GM21515 (cell line): ENCODE measurements at regions not wholly inside any gene's neighbourhood (a gene's known extent, or its start where the extent isn't known, plus 50 kb on each side); places are given as distances from the start of the nearest gene placed in this dataset.
"Not testable (repeated sequence)": the region's sequence is repeated elsewhere in the genome, so short reads cannot be mapped to it uniquely, and the experiment has no call there.

Source experiments
- ATAC-seq: cut with Tn5 transposase; IDR thresholded peaks from one replicate; pipeline ENCODE4 v1.9.1; 2021; ENCODE audit not compliant: unreplicated experiment

DNA sequence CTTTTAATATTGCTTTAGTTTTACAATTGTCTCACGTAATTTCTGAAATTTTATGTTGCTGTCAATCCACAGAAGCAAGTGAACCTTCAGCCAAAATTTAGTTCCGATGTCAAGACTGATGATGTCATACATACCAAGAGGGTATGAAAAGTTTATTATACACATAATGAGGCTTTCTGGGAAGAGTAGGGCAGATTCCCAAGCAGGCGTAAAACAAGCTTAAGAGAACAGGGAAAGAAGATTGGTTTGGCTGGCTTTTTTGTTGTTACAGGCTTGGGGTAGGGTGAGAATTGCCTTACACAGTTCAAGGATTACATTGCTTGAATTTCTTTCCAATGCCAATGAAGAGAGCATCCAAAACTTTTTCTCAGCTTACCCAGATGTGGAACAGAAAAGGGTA, 1962.9 kb upstream of the CDH6 start:
- ATAC-seq = no peak

DNA sequence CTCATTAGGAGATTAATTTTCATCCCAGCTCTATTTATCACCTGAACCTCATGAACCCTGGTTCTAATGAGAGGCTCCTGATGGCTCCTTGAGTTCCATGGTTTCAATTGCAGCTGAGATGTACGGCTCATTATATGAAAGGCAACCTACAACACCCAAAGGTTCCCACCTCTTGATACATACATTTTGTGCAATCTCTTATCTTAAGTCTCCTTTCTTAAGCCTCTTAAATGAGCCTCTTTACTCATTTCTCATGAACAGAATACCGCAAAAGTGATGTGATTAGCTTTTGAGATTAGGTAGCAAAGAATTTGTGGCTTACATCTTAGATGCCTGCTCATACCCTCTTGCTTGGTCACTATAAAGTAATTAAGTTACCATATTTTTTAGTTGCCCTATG, 1964.0 kb upstream of the CDH6 start:
- no peak for ATAC-seq

DNA sequence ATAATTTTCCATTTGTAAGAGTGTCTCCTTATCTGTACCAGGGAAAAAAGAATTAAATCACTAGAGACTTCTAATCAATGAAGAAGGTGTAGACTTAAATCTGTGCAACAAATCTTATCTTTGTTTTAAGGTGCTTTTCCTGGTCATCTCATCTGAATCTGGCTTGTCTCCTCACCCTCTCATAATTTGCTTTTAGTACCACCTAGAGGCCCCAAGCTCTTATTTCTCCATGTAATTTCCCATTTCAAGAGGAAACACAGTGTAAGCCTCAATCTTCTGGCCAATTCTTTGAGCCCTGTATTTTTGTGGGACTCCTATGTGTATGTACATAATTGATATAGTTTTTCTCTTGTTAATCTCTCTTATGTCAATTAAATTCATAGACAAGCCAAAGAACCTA, 1975.3 kb upstream of the CDH6 start:
- ATAC-seq = no peak

DNA sequence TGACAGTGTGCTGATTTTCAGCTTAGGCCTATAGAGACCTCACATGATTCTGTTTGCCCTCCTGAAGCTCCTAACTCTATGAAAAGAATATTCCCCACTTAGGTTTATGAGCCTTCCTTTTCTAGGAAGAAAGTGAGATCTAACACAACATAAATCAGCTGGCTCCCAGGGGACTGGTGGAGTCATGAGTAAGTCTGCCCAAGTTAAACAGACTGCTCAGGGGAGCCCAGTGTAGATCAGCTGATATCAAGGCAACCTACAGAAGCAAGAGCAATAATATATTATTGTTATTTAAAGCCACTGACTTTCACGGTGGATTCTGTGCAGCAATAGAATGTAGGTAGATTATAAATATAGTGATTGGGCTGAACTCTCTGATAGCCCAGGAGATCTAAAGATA, 1978.6 kb upstream of the CDH6 start:
- ATAC-seq = no peak

DNA sequence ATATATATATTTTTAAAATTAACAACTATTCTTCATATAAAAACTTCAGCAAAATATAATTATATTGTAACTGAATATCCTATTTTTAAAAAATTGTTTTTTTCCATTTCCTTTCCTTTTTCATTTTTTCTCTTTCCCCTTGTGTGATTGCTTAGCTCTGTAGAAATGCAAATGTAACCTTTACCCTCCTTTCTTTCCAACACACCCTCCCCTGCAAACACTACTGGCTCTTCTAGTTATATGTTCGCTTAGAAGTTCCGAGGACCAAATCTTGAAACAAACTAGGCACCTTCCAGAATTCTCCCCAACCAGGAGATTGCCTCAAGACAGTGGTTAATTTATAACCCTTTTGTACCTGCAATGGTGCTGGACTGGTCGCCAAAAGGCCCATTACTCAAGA, 1980.0 kb upstream of the CDH6 start:
- no peak for ATAC-seq

DNA sequence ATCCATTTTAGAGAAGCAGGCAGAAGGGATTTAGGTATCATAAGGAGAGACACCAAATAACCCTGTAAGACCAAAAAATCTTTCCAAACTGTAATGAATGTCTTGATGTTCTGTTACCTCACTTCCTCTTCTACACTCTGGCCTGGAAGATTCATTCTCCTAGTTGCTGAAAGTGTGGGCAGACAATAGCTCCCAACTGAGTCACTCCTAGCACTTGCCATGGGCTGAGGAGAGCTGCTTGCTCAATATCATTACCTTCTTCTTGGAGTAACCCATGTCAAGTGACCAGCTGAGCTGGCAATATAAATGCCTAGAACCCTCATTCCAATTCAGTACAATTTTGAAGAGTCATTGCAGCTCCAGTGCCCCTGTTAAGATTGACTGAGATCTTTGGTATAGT, 1985.5 kb upstream of the CDH6 start:
- no peak for ATAC-seq

DNA sequence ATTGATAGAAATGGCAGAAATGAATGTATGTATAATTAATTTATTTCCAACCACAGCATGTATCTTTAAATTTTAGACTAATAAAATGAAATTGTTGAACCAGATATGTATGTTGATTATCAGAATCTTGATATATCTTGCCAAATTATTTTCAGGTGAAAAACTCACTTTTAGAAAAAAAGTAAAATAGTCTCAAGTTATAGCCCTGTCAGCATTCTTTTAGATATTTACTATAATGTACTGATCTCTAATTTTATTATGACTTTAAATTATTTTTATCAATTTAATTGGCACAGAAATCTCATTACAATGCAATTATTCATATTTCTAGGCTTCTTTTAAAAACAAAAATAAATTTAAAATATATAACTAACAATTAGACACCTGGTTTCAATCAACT, 1990.4 kb upstream of the CDH6 start:
- ATAC-seq = no peak

DNA sequence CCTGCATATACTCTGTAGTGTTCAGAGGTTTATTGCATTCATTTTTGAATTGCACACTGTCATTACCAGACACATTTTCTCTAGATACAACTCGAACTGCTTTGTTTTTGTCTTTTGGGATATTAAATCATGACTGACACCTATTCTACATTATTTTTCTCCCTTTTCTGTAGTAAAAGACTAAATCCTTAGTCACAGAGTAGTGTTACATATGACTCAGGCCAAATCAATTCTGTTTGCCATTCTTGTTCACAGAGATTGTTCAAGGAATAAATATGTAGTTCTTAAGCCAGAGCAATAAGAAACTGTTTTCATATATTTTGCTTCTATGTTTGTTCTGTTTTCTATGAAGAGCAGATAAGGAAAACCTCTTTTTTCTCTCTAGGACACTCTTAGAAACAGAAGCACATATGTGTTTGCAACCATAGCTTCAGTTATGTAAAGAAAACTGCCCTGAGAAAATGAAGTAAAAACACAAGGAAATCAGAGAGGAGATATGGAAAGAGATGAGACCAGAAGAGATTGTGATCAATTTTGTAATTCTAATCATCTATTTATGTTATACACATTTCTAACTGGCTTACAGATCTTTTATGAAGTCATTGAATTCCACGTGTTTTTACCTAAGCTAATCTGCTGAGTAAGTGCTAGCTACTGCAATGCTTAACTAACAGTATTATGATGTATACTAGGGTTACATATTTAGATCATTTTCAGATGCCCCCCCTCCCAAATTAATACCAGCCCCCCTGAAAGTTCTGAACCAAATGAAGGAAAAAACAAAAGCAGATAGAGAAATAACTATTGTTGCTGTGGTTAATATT, 1995.6 kb upstream of the CDH6 start:
- no peak for ATAC-seq

DNA sequence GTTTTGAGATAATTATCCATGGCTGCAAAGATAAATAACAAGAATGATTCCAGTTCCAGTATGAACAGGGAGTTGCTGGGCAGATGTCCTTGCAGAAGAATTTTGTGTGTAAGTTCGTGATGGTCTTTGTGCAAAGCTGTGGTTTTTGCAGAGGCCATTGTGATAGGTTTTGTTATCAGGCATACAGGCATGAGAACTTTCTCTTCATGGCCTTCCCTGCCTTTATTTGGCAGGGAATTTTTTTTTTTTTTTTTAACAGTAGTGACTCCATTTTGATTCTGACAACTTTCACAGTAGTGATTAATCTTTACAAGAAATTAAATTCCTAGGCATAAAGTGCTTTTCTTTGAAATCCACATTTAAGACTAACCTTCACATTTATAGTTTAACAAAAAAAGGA, 1999.5 kb upstream of the CDH6 start:
- ATAC-seq = no peak

DNA sequence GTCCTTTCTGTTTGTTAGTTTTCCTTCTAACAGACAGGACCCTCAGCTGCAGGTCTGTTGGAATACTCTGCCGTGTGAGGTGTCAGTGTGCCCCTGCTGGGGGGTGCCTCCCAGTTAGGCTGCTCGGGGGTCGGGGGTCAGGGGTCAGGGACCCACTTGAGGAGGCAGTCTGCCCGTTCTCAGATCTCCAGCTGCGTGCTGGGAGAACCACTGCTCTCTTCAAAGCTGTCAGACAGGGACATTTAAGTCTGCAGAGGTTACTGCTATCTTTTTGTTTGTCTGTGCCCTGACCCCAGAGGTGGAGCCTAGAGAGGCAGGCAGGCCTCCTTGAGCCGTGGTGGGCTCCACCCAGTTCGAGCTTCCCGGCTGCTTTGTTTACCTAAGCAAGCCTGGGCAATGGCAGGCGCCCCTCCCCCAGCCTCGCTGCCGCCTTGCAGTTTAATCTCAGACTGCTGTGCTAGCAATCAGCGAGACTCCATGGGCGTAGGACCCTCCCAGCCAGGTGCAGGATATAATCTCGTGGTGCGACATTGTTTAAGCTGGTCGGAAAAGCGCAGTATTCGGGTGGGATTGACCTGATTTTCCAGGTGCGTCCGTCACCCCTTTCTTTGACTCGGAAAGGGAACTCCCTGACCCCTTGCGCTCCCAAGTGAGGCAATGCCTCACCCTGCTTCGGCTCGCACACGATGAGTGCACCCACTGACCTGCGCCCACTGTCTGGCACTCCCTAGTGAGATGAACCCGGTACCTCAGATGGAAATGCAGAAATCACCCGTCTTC, 2002.0 kb upstream of the CDH6 start:
- not testable (repeated sequence) for ATAC-seq

DNA sequence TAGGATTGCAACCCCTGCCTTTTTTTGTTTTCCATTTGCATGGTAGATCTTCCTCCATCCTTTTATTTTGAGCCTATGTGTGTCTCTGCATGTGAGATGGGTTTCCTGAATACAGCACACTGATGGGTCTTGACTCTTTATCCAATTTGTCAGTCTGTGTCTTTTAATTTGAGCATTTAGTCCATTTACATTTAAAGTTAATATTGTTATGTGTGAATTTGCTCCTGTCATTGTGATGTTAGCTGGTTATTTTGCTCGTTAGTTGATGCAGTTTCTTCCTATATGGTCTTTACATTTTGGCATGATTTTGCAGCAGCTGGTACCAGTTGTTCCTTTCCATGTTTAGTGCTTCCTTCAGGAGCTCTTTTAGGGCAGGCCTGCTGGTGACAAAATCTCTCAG, 2003.1 kb upstream of the CDH6 start:
- ATAC-seq = not testable (repeated sequence)

DNA sequence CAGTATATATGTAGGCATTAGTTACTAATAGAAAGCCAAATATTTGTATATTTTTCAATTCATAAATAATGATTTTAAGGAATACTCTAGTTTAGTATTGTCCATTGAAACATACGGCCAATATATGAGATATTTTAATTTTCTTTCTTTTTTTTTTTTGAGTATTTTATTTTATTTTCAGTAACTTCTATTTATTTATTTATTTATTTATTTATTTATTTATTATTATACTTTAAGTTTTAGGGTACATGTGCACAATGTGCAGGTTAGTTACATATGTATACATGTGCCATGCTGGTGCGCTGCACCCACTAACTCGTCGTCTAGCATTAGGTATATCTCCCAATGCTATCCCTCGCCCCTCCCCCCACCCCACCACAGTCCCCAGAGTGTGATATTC, 2007.1 kb upstream of the CDH6 start:
- ATAC-seq = not testable (repeated sequence)

DNA sequence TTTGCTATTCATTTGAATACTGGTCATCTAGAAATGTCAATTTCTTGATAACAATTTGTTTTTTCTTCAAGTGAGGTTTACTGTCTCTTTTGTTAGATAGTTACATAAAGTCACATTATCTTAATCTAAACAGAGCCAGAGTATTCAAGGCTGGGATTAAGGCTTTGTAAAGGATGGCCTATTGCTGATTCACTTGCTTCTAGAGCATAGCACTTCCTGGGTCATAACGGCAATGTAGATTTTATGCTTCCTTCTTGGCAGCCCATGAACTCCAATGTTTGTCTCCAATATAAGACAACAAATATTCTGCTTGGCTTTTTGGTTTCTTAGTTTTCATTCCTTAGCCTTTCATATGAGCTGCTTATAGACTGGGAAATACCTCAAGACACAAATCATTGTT, 2007.9 kb upstream of the CDH6 start:
- ATAC-seq = no peak

DNA sequence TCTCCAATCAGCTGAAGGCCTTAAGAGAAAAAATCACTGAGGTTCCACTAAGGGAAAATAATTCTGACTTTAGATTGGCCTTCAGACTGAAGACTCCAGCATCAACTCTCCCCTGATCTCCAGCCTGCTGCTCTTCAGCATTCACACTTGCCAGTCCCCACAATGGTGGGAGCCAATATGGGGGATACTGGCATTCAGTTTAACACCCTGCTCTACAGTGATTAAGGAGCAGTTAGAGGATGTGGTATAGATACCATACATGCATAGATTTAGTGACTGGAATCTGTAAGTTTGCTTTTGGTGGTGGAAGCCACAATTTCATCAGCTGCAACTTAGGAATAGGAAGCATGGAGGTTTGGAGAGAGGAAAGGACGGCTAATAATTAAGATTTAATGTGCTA, 2017.7 kb upstream of the CDH6 start:
- ATAC-seq = no peak

DNA sequence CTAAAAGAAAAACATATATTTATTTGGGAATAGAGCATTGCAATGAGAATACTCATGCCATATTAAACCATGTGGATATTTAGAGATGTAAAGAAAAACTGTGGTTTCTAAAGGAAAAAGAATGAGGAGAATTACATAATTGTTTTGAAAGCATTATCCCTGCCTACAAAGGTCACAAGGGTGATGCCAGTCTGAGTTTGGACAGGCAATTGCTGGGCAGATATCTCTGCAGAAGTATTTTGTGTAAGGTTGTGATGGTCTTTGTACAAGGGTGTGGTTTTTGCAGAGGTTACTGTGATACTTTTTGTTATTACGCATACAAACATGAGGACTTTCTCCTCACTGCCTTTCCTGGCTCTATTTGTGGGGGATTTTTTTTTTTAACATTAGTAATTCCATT, 2022.9 kb upstream of the CDH6 start:
- no peak for ATAC-seq

DNA sequence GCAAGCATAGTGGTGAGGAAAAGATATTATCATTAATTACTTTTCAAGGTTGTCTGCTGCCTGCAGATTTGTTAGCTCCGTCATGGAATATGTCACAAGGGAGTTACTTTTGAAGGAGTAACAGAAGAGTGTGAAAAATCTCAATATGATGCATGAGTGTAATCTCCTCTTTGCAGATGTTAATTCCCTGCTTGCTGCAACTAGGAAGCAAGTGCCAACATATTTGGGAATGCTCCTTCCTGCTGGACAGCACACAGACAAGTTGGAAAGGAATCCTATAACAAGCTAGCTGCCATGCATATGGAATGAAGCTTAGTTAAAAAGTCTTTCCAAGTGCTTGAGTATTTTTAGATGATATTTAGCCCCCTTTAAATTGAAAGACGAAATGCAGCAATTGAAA, 2023.6 kb upstream of the CDH6 start:
- ATAC-seq = no peak

DNA sequence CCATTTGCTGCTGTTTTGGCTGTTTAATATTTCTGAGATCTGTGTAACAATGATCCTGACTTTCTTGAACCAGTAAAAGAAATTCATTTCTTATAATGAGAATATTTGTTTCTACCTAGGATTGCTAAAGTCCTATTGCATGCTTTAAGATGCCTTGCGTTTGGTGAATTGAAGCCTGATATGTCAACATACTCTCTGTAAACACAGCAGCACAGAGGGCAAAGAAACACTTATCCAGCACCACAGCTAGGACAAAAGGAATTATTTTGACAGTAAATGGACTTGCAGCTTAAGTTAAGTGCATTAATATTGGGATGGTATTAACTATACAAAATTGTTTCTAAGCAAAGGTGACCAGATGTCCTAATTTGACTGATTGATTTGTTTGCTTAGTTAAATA, 2031.2 kb upstream of the CDH6 start:
- no peak for ATAC-seq

DNA sequence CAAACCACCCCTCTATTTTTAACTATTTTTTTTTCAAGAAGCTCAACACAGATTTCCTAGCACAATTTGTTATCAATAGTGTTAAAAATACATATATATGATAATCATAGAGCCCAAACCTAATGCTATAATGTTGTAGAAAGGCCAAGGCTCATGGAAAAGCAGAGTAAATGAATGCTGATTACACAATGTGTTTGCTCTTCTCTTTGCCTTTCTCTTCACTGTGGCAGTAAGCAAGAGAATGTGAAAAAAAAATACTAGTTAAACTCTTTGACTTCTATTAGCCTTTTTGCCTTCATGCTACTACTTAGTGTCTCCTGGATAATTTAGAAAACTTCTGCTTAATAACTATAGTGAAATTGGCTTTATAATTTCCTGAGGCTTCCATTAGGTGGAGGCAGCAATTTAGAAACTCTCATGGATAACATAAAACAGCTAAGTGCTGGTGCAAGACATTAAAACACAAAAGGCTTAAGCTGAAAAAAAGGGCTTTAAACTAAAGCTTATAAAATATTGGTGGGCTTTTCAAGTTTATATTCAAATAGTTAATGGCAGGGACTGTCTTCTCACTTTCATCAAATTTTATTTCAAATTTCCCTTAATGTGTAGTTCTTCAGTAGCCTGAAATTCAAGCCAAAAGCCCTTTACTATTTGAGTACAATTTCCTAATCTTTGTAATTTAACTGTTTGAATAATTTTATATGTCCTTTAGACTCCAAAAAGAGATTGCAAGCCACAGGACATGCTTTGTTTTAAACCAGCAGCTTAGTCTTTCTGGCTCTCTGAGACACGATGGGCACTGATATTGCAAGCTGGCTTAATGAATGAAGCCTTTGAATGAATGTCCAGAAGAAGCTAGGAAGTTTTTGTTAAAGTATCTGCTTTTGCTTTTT, 2031.8 kb upstream of the CDH6 start:
- no peak for ATAC-seq

DNA sequence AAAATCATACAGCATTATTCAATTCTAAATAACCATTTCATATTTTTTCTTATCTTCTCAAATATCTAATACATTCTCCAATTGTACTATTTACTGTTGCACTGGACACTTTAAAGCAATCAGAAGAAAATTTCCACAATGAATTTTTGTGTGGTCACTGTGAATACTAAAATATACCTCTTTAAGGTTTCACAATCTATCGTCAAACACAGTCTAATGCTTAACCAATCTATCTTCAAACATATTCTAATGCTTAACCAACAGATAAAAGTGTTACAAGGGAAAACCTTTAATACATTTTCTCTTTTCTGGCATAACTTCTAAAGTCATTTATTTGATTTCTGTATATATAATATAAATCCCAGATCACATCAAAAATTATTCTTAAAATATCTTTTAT, 2035.5 kb upstream of the CDH6 start:
- ATAC-seq = no peak

DNA sequence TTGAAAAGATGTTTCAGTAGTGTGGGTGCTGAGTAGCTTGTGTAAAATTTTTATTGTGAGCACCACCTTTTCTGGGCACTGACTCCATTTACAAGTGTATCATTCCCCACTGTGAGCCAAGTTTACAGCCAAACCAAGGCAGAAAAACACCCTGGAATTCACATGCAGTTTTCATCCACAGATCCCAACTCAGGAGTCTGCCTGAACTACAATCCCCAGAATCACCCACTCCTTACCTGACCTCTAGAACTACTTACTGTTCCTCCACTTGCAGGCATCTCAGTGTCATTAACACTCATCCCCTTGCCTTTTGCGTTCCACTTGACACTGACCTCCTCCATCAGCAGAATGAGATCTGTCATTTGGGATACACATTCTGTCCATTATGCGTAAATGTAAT, 2042.6 kb upstream of the CDH6 start:
- ATAC-seq = no peak

DNA sequence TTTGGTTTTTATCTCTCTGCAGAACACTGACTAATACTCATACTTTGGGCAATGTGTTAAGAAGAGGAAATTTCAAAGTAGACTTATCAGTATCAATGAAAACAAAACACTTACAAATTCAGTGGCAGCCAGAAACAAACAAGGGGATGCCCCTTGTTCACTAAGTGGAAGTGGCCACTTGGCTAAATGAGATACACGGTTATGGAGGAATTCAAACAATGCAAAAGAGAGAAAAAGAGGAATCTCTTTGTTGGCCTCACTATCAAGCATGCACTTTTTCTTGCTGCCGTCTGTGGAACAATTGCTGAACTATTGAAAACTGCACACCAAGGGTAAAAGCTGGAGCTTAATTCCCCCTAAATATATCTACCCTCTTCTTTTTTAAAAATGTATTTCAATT, 2044.9 kb upstream of the CDH6 start:
- ATAC-seq = no peak

DNA sequence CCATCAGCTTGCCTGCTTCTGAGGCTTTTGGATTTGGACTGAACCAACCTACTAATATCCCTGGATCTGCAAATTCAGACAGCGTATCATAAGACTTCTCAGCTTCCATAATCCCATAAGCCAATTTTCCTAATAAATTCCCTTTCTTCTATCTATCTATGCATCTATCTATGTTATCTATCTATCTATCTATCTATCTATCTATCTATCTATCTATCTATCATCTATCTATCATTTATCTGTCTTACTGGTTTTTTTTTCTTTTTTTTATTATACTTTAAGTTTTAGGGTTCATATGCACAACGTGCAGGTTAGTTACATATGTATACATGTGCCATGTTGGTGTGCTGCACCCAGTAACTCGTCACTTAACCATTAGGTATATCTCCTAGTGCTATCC, 2045.4 kb upstream of the CDH6 start:
- no peak for ATAC-seq
